ENCODE measurements at regions not wholly inside any gene's neighbourhood (a gene's known extent, or its start where the extent isn't known, plus 50 kb on each side); places are given as distances from the start of the nearest gene placed in this dataset.

DNA sequence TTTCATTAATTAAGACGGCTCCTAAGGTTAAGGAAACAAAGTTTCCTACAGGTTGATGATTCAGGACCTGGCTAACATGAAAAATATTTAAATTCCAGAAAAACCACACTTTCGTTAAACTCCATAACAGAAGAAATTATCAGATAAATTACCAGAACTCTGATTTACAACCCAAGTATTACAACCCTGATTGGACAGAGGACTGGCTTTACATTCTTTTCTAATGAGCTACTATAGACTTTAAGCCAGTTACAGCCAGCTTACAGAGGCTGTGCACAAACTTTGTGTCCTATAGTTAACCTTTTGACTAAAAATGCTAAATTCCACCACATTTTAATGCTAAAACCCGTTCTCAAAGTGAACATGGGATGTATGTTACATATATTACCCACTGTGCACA is 458.6 kb downstream of the KCNJ3 start:
- TF ChIP-seq JUND (IDR thresholded peaks at IDR 0.05; ENCODE audit: low read length) (no peak), EZH2 (IDR thresholded peaks at IDR 0.05; ENCODE audit: low read depth, low read length, severe bottlenecking) (no peak), EP300 (IDR thresholded peaks at IDR 0.05; ENCODE audit: borderline replicate concordance in 1 of 2, low read depth in 2 of 2, low read length in 2 of 2) (no peak), SIN3A (conservative IDR thresholded peaks at IDR 0.05 in 1 of 2, IDR thresholded peaks at IDR 0.05 in 1 of 2; ENCODE audit: low read depth in 1 of 2, low read length in 2 of 2) (no peak), SP2 (IDR thresholded peaks at IDR 0.05; ENCODE audit: low read length) (no peak), CHD1 (IDR thresholded peaks at IDR 0.05; ENCODE audit: low read depth, low read length) (no peak), POLR2AphosphoS5 (IDR thresholded peaks at IDR 0.05; ENCODE audit: low read depth, low read length) (no peak), EGR1 (IDR thresholded peaks at IDR 0.05; ENCODE audit: borderline replicate concordance, low read depth, low read length) (no peak), YY1 (IDR thresholded peaks at IDR 0.05; ENCODE audit: low read depth, low read length) (no peak)
- TF ChIP-seq, protein P1, sequence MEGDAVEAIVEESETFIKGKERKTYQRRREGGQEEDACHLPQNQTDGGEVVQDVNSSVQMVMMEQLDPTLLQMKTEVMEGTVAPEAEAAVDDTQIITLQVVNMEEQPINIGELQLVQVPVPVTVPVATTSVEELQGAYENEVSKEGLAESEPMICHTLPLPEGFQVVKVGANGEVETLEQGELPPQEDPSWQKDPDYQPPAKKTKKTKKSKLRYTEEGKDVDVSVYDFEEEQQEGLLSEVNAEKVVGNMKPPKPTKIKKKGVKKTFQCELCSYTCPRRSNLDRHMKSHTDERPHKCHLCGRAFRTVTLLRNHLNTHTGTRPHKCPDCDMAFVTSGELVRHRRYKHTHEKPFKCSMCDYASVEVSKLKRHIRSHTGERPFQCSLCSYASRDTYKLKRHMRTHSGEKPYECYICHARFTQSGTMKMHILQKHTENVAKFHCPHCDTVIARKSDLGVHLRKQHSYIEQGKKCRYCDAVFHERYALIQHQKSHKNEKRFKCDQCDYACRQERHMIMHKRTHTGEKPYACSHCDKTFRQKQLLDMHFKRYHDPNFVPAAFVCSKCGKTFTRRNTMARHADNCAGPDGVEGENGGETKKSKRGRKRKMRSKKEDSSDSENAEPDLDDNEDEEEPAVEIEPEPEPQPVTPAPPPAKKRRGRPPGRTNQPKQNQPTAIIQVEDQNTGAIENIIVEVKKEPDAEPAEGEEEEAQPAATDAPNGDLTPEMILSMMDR (IDR thresholded peaks at IDR 0.05; ENCODE audit: control extremely low read depth in 1 of 3, insufficient read depth in 1 of 3, low read depth in 1 of 3, low read length in 3 of 3) = no peak
- TF ChIP-seq, protein P2, sequence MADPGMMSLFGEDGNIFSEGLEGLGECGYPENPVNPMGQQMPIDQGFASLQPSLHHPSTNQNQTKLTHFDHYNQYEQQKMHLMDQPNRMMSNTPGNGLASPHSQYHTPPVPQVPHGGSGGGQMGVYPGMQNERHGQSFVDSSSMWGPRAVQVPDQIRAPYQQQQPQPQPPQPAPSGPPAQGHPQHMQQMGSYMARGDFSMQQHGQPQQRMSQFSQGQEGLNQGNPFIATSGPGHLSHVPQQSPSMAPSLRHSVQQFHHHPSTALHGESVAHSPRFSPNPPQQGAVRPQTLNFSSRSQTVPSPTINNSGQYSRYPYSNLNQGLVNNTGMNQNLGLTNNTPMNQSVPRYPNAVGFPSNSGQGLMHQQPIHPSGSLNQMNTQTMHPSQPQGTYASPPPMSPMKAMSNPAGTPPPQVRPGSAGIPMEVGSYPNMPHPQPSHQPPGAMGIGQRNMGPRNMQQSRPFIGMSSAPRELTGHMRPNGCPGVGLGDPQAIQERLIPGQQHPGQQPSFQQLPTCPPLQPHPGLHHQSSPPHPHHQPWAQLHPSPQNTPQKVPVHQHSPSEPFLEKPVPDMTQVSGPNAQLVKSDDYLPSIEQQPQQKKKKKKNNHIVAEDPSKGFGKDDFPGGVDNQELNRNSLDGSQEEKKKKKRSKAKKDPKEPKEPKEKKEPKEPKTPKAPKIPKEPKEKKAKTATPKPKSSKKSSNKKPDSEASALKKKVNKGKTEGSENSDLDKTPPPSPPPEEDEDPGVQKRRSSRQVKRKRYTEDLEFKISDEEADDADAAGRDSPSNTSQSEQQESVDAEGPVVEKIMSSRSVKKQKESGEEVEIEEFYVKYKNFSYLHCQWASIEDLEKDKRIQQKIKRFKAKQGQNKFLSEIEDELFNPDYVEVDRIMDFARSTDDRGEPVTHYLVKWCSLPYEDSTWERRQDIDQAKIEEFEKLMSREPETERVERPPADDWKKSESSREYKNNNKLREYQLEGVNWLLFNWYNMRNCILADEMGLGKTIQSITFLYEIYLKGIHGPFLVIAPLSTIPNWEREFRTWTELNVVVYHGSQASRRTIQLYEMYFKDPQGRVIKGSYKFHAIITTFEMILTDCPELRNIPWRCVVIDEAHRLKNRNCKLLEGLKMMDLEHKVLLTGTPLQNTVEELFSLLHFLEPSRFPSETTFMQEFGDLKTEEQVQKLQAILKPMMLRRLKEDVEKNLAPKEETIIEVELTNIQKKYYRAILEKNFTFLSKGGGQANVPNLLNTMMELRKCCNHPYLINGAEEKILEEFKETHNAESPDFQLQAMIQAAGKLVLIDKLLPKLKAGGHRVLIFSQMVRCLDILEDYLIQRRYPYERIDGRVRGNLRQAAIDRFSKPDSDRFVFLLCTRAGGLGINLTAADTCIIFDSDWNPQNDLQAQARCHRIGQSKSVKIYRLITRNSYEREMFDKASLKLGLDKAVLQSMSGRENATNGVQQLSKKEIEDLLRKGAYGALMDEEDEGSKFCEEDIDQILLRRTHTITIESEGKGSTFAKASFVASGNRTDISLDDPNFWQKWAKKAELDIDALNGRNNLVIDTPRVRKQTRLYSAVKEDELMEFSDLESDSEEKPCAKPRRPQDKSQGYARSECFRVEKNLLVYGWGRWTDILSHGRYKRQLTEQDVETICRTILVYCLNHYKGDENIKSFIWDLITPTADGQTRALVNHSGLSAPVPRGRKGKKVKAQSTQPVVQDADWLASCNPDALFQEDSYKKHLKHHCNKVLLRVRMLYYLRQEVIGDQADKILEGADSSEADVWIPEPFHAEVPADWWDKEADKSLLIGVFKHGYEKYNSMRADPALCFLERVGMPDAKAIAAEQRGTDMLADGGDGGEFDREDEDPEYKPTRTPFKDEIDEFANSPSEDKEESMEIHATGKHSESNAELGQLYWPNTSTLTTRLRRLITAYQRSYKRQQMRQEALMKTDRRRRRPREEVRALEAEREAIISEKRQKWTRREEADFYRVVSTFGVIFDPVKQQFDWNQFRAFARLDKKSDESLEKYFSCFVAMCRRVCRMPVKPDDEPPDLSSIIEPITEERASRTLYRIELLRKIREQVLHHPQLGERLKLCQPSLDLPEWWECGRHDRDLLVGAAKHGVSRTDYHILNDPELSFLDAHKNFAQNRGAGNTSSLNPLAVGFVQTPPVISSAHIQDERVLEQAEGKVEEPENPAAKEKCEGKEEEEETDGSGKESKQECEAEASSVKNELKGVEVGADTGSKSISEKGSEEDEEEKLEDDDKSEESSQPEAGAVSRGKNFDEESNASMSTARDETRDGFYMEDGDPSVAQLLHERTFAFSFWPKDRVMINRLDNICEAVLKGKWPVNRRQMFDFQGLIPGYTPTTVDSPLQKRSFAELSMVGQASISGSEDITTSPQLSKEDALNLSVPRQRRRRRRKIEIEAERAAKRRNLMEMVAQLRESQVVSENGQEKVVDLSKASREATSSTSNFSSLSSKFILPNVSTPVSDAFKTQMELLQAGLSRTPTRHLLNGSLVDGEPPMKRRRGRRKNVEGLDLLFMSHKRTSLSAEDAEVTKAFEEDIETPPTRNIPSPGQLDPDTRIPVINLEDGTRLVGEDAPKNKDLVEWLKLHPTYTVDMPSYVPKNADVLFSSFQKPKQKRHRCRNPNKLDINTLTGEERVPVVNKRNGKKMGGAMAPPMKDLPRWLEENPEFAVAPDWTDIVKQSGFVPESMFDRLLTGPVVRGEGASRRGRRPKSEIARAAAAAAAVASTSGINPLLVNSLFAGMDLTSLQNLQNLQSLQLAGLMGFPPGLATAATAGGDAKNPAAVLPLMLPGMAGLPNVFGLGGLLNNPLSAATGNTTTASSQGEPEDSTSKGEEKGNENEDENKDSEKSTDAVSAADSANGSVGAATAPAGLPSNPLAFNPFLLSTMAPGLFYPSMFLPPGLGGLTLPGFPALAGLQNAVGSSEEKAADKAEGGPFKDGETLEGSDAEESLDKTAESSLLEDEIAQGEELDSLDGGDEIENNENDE (IDR thresholded peaks at IDR 0.05; ENCODE audit: insufficient replicate concordance, low read length) = no peak

All from H1 (cell line).